ENCODE measurements at regions not wholly inside any gene's neighbourhood (a gene's known extent, or its start where the extent isn't known, plus 50 kb on each side); places are given as distances from the start of the nearest gene placed in this dataset.
A peak's percentile ranks its signal among the peaks of the same experiment; 100 is the strongest.

DNA sequence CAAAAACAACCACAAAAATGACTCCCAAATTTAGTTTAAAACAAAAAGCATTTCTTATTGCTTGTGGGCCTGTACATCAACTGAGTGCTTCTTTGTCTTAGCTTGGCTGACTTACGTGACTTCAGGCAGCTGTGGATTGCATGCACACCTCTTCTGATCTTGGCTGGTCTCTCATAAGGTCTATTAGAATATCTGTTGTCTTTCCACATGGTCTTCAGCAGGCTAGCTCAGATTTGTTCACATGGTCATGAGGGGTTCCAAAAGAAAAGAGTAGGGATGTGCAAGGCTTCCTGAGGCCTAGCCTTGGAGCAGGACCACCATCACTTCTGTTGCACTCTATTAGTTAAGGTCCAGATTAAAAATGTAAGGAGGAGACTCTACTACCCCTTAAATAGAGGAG is 120.1 kb downstream of the LRRC70 start:
- no peak for DNase-seq

DNA sequence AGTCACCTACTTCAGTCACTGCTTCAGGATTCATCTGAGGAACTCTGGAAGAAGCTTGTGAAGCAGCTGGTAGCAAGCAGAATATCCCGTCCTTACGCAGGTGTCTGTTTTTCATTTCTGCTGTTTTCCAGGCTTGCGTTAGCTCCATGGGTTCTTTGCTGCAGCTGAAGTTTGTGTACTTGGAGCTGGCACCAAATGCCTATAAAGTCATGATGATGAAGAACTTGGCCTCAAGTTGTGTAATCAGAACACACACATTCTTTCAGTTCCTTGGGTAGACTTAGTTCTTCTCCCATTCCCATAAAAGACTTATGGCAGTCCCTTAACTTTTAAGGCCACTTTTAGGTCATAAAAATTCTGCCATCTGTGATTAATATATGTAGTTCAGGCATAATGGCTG is 116.7 kb downstream of the LRRC70 start:
- DNase-seq = no peak

DNA sequence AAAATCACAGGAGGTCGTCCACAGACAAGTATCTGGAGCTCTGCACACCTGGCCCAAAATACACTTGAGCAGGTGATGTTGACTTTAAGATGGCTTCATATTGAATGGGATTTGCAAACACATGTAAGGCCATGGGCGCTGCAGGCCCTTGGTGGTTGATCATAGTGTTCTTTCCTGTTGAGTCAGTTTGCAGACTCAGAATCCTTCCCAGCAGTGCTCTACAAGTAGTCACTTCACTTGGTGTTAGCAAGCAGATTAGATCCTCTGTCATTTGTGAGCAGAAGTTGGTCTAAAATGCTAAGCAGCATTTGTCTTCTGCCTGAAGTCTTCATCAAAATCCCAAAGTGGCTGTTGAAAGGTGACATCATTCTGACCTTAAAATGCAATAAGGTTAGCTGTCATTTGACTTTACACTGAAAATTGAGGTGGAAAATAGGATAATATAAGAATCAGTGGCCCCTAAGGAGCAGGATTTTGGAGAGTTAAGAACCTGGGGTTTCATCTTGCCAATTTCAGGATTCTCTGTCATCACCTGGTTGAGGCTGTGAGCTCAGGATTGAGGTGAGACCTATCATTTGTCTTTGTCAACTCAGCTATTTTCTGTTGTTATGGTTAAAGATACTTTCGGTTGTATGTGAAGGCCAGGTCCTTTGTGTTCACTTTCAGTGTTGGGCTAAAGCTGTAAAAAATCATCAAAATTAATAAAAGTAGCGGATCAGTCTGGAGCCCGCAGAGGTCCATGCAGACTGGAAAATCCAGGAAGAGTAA is 114.5 kb downstream of the LRRC70 start:
- DNase-seq = peak; percentile 21

DNA sequence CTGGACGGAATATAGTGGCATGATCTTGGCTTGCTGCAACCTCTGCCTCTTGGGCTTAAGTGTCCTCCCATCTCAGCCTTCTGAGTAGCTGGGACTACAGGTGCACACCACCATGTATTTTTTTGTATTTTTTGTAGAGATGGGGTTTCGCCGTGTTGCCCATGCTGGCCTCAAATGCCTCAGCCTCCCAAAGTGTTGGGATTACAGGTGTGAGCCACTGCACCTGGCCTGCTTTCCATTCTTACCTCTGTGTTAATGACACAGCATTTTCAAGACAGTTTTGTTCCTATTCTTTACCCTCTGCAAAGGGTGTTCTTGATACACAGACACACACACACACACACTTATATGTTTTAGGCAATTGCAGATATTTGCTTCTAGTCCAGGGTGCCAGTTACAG is 113.3 kb downstream of the LRRC70 start:
- DNase-seq = no peak

DNA sequence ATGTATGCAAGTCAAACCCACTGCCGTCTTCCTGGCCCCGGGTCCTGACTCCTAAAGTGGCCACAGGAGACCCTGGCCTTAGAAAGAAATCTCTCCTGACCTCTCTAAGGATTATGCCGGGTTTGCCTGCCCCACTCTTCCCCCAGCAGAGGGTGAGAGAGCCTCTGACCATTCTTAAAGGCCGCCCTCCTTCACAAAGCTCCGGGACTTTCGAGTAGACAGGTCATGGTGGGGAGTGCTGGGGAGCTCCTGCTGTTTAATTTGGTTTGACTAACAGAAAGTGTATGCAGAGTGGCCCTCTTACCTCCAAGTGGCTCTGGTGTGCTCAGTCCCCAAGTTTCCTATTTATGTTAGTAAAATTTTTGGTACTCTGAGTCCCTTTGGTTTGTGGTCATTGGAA is 111.8 kb downstream of the LRRC70 start:
- no peak for DNase-seq

DNA sequence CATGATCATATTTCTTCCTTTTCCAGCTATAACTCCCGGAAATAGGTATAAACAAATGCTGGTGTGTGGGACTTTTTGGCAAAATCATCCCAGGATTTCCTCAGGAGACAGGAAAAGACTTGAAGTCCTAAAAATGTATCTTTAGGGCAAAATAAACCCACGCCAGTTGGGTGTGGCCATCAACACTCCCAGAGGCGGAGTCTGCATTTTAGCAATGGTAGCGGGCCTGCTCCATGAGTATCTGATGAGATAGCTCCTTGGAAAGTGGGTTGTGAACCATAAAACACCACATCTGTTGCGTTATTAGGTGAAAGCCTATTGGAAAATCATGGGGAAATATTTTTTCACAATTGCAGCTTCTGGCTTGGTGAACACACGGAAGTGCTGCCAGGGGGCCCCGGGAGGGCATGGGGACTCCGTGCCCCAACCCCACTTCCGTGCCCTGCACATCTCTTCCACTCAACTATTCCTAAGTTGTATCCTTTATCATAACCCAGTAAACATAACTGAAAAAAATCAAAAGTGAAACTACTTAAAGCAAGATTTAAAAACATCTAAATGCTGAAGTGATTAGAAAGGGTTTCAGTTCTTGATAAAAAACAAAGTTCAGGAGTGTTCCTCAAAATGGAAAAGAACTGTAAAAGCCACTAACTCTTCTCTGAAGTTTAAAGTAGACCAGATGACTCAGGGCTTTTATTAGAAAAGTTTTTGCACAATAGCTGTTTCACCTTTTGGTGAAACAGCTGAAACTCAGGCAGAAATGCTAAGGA is 111.2 kb downstream of the LRRC70 start:
- DNase-seq = no peak

DNA sequence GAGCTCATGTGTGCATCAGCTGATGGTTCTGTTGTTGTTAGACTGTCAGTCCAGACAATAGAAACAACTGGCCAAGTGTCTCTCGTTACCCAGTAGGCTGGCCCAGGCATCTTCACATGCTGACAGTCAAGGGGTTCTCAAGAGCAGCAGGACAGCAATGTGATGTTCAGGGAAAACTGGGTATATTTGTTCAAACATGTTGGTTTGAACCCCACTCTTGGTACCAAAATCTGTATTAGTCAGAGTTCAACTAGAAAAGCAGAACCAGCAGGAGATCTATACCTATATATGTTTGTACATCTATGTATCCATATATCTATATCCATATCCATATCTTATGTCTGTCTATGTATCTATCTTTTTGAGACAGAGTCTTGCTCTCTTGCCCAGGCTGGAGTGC is 108.1 kb downstream of the LRRC70 start:
- DNase-seq = no peak

DNA sequence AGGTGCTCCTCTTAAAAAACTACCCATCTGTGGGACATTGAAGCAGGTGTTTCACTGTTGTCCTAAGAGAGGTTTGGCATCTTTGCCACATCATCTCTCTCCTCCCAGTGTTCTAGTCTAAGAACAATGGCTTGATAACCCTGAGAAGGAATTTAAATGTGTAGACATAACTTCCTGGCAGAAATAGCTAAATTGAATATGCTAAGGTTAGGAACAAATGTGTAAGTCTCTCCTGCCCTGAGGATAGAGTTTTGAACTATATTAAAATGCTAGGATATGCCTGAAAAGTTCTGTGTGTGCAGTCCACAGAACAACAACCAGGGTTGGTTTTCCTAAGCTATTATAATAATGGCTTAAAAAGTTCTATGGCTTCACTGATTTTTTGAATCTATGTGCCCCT is 106.6 kb downstream of the LRRC70 start:
- DNase-seq = no peak

DNA sequence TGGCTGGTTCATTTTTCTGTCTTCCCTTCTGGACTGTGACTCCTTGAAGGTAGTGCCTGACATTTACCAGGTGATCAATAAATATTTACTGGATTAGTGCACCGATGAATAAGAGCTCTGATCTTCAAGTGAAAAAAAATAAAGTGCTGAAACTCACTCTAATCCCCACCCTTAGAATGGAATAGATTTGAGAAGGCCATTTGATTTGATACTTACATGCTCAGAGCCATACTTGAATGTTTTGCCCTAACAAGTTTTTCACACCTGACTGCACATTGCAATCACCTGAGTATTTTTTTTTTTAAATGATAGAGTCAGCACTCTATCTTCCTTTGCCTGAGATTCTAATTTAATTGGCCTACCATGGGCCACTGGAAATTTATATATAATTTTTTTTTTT is 105.7 kb downstream of the LRRC70 start:
- no peak for DNase-seq

DNA sequence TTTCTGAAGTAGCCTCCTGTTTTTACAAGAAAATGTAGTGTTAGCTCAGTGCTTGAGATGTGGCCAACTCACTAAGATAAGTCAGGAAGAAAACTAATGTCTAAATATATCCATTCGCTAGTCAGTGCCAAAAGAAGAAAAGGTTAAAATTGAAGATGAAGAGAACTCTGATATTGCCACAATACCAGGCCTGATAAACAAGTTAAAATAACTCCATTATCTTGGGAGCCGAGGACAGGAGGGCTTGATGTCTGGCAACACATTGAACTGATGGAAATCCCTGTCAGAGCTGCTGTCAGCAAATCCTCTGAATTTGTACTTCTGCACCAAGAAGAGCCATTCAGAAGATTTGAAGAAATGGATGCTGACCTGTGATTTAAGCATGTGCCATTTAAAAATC is 103.4 kb downstream of the LRRC70 start:
- DNase-seq = no peak

DNA sequence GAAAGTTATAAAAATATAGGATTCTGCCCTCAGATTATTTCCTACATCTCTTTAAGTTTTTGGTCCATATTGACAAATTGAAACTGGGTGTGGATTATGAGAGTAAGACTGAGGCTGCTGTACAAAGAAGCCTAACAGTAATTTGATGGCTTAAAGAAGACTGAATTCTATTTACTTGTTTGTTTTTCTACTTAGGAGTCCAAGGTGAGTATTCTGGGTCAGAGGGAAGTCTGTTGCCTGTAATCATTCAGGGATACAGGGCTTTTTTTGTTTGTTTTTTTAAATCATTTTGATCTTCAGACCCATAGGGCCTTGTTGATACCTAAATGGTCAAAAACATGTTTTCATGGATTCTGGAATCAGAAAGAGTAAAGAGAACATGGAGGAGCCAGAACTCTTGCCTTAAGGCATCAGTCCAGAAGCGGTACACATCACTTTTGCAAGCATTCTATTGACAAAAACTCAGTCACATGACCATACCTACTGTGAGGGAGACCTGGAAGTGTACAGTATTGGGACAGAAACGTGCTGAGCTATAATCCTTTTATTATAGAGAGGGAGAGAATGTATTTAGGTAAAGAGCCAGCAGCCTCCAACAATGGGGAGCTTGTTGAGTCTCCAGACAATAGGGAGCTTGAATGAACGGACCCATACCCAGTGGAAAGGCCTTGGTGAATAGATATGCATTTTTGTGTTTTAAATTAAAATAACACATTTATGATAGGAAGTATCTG is 102.7 kb downstream of the LRRC70 start:
- DNase-seq = no peak

DNA sequence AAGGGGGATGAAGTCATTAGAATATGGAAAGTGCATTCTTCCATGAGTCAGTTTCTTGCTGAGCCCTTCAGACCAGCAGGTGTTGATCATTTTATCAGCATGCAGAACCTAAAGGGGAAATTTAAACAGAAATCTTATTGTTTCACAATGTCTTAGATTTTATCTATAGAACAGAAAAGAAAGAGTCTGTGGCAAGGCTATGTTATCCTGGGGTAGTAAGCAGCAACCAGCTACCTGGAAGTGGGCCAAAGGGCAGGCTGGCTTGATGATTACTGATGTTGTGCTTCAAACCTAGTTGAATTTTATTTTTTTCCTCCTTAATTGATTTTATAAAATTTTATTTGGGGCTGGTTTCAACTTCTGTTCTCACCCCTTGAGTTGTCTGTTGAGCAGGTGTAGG is 101.5 kb downstream of the LRRC70 start:
- no peak for DNase-seq
